WTC11 (cell line): ENCODE measurements at regions not wholly inside any gene's neighbourhood (a gene's known extent, or its start where the extent isn't known, plus 50 kb on each side); places are given as distances from the start of the nearest gene placed in this dataset.

Experiments used
- ATAC-seq: fragments of 200-7000 bp; cut with Tn5 transposase; 2 replicates; pipeline ENCODE4 v1.10.0; 2021; ENCODE audit warnings: mild to moderate bottlenecking, moderate library complexity
- CTCF ChIA-PET: fragments of 300-600 bp; sonication (Branson Sonifier 250); formaldehyde crosslinking; loops from one replicate; lab custom pipeline; 2021; ENCODE audit warnings: antibody characterized with exemption; lab: Charles Lee
- POLR2A ChIA-PET: fragments of 350-600 bp; sonication (Branson Sonifier 250); formaldehyde crosslinking; loops from one replicate; lab custom pipeline; 2021; ENCODE audit warnings: antibody characterized with exemption; lab: Charles Lee
- DNase-seq: peaks from one replicate; pipeline ENCODE4 v3.0.0; 2021; ENCODE audit warnings: low spot score
- H3K27ac Mint-ChIP-seq: 2 replicates; pipeline ENCODE4 v1.8.0; 2021; ENCODE audit warnings: mixed read lengths
- H3K27me3 Mint-ChIP-seq: 2 replicates; pipeline ENCODE4 v1.8.0; 2021; ENCODE audit warnings: low read depth, mild to moderate bottlenecking, moderate library complexity, mixed read lengths
- H3K36me3 Mint-ChIP-seq: 2 replicates; pipeline ENCODE4 v1.8.0; 2021; ENCODE audit warnings: mixed read lengths
- H3K4me1 Mint-ChIP-seq: 2 replicates; pipeline ENCODE4 v1.8.0; 2022; ENCODE audit warnings: mixed read lengths
- H3K4me3 Mint-ChIP-seq: 2 replicates; pipeline ENCODE4 v1.8.0; 2021; ENCODE audit warnings: mild to moderate bottlenecking, moderate library complexity, mixed read lengths
- H3K9me3 Mint-ChIP-seq: 2 replicates; pipeline ENCODE4 v1.8.0; 2021; ENCODE audit warnings: mixed read lengths
- CBFB ChIP-seq: sonication (generic); formaldehyde crosslinking; IDR thresholded peaks from 2 replicates; pipeline ENCODE4 v1.8.1; 2022; ENCODE audit warnings: mild to moderate bottlenecking, low read depth, missing genetic modification reagents
- CREM ChIP-seq: sonication (generic); formaldehyde crosslinking; IDR thresholded peaks from 2 replicates; pipeline ENCODE4 v1.8.1; 2022; ENCODE audit warnings: mild to moderate bottlenecking, missing genetic modification reagents, moderate library complexity
- EMX1 ChIP-seq: fragments of 250-450 bp; sonication (Bioruptor Pico); IDR thresholded peaks from 2 replicates; pipeline ENCODE4 v1.8.0; 2021; ENCODE audit warnings: mild to moderate bottlenecking
- FOXP4 ChIP-seq: sonication (generic); formaldehyde crosslinking; IDR thresholded peaks from 2 replicates; pipeline ENCODE4 v1.8.0; 2022; ENCODE audit warnings: mild to moderate bottlenecking, missing genetic modification reagents
- GABPB1 ChIP-seq: sonication (generic); formaldehyde crosslinking; IDR thresholded peaks from 2 replicates; pipeline ENCODE4 v1.8.1; 2023; ENCODE audit warnings: mild to moderate bottlenecking, missing genetic modification reagents
- GRHL2 ChIP-seq: fragments of 250-450 bp; sonication (Bioruptor Pico); IDR thresholded peaks from 2 replicates; pipeline ENCODE4 v1.8.0; 2022; ENCODE audit warnings: mild to moderate bottlenecking, moderate library complexity; ENCODE audit not compliant: insufficient replicate concordance, severe bottlenecking
- HMGA2 ChIP-seq: fragments of 250-450 bp; sonication (Bioruptor Pico); IDR thresholded peaks from 2 replicates; pipeline ENCODE4 v1.4.0; 2021; ENCODE audit warnings: mild to moderate bottlenecking, moderate library complexity
- HMGXB4 ChIP-seq: sonication (generic); formaldehyde crosslinking; IDR thresholded peaks from 2 replicates; pipeline ENCODE4 v1.8.1; 2023; ENCODE audit warnings: mild to moderate bottlenecking, moderate library complexity, missing genetic modification reagents
- IRF2 ChIP-seq: sonication (generic); formaldehyde crosslinking; IDR thresholded peaks from 2 replicates; pipeline ENCODE4 v1.8.0; 2022; ENCODE audit warnings: low read depth, missing genetic modification reagents, borderline replicate concordance
- MAX ChIP-seq: sonication (generic); formaldehyde crosslinking; IDR thresholded peaks from 2 replicates; pipeline ENCODE4 v1.8.0; 2022; ENCODE audit warnings: mild to moderate bottlenecking, missing genetic modification reagents
- MYBL2 ChIP-seq: sonication (generic); formaldehyde crosslinking; IDR thresholded peaks from 2 replicates; pipeline ENCODE4 v1.8.1; 2023; ENCODE audit warnings: mild to moderate bottlenecking, moderate library complexity, missing genetic modification reagents
- NFATC4 ChIP-seq: fragments of 250-450 bp; sonication (Bioruptor Pico); IDR thresholded peaks from 2 replicates; pipeline ENCODE4 v1.9.0; 2021; ENCODE audit warnings: mild to moderate bottlenecking
- NFE2L1 ChIP-seq: sonication (generic); formaldehyde crosslinking; IDR thresholded peaks from 2 replicates; pipeline ENCODE4 v1.8.1; 2023; ENCODE audit warnings: missing genetic modification reagents
- NR2C2 ChIP-seq: sonication (generic); formaldehyde crosslinking; IDR thresholded peaks from 2 replicates; pipeline ENCODE4 v1.8.0; 2022; ENCODE audit warnings: mild to moderate bottlenecking, missing genetic modification reagents
- OVOL2 ChIP-seq: fragments of 250-450 bp; sonication (Bioruptor Pico); IDR thresholded peaks from 2 replicates; pipeline ENCODE4 v1.9.0; 2021; ENCODE audit warnings: mild to moderate bottlenecking, borderline replicate concordance
- PREB ChIP-seq: sonication (generic); formaldehyde crosslinking; IDR thresholded peaks from 2 replicates; pipeline ENCODE4 v1.8.1; 2022; ENCODE audit warnings: mild to moderate bottlenecking, missing genetic modification reagents, moderate library complexity, borderline replicate concordance
- RELA ChIP-seq: sonication (generic); formaldehyde crosslinking; IDR thresholded peaks from 2 replicates; pipeline ENCODE4 v1.8.1; 2022; ENCODE audit warnings: missing genetic modification reagents, mild to moderate bottlenecking, borderline replicate concordance
- TCF7 ChIP-seq: sonication (generic); formaldehyde crosslinking; IDR thresholded peaks from 2 replicates; pipeline ENCODE4 v1.8.0; 2022; ENCODE audit warnings: mild to moderate bottlenecking, low read depth, missing genetic modification reagents, moderate library complexity
- TP53 ChIP-seq: sonication (generic); formaldehyde crosslinking; IDR thresholded peaks from 2 replicates; pipeline ENCODE4 v1.8.1; 2023; ENCODE audit warnings: mild to moderate bottlenecking, missing genetic modification reagents
- ZBTB21 ChIP-seq: sonication (generic); formaldehyde crosslinking; IDR thresholded peaks from 2 replicates; pipeline ENCODE4 v1.8.1; 2023; ENCODE audit warnings: mild to moderate bottlenecking, missing genetic modification reagents, borderline replicate concordance
- ZNF121 ChIP-seq: sonication (generic); formaldehyde crosslinking; IDR thresholded peaks from 2 replicates; pipeline ENCODE4 v1.8.0; 2023; ENCODE audit warnings: missing genetic modification reagents
- ZNF263 ChIP-seq: sonication (generic); formaldehyde crosslinking; IDR thresholded peaks from 2 replicates; pipeline ENCODE4 v1.8.1; 2022; ENCODE audit warnings: low read depth, mild to moderate bottlenecking, moderate library complexity, missing genetic modification reagents
- ZNF396 ChIP-seq: fragments of 250-450 bp; sonication (Bioruptor Pico); IDR thresholded peaks from 2 replicates; pipeline ENCODE4 v1.8.0; 2021; ENCODE audit warnings: mild to moderate bottlenecking, moderate library complexity, borderline replicate concordance
- ZNF512 ChIP-seq: sonication (generic); formaldehyde crosslinking; IDR thresholded peaks from 2 replicates; pipeline ENCODE4 v1.8.1; 2022; ENCODE audit warnings: missing genetic modification reagents, borderline replicate concordance
- ZSCAN18 ChIP-seq: fragments of 250-450 bp; sonication (Bioruptor Pico); IDR thresholded peaks from 2 replicates; pipeline ENCODE4 v2.1.2; 2022; ENCODE audit warnings: mild to moderate bottlenecking, moderate library complexity
- TF ChIP-seq, protein P1 (sequence below): fragments of 250-450 bp; sonication (Bioruptor Pico); IDR thresholded peaks from 2 replicates; pipeline ENCODE4 v1.9.0; 2021; ENCODE audit warnings: mild to moderate bottlenecking
- TF ChIP-seq, protein P2 (sequence below): sonication (generic); formaldehyde crosslinking; IDR thresholded peaks from 2 replicates; pipeline ENCODE4 v1.8.1; 2023; ENCODE audit warnings: mild to moderate bottlenecking, missing genetic modification reagents, moderate library complexity

GRCh38 chr7:68833422-68833821, 764.9 kb upstream of the AUTS2 start:
- POLR2A ChIA-PET, result no interaction called here
- Mint-ChIP-seq H3K27me3 (peaks cover 3% of the 10 kb centered on the region; the same call in 1 of the 2 replicates), H3K4me1 (no peaks in the 10 kb centered on the region), H3K36me3 (peaks cover 24% of the 10 kb centered on the region), H3K27ac (no peak overlapping the region), H3K4me3 (no peak overlapping the region), H3K9me3 (peaks cover 27% of the 10 kb centered on the region)
- DNase-seq, result no peak
- no peak for ATAC-seq
- CTCF ChIA-PET, result no interaction called here
- TF ChIP-seq ZNF121, result no peak
- TF ChIP-seq ZSCAN18 (CRISPR knock-in tag), result no peak
- TF ChIP-seq CBFB (CRISPR knock-in tag), result no peak
- TF ChIP-seq RELA (CRISPR knock-in tag), result no peak
- TF ChIP-seq TCF7, result no peak
- no peak for TF ChIP-seq NFE2L1 (CRISPR knock-in tag)
- no peak for TF ChIP-seq FOXP4
- no peak for TF ChIP-seq ZBTB21
- TF ChIP-seq, protein P1, sequence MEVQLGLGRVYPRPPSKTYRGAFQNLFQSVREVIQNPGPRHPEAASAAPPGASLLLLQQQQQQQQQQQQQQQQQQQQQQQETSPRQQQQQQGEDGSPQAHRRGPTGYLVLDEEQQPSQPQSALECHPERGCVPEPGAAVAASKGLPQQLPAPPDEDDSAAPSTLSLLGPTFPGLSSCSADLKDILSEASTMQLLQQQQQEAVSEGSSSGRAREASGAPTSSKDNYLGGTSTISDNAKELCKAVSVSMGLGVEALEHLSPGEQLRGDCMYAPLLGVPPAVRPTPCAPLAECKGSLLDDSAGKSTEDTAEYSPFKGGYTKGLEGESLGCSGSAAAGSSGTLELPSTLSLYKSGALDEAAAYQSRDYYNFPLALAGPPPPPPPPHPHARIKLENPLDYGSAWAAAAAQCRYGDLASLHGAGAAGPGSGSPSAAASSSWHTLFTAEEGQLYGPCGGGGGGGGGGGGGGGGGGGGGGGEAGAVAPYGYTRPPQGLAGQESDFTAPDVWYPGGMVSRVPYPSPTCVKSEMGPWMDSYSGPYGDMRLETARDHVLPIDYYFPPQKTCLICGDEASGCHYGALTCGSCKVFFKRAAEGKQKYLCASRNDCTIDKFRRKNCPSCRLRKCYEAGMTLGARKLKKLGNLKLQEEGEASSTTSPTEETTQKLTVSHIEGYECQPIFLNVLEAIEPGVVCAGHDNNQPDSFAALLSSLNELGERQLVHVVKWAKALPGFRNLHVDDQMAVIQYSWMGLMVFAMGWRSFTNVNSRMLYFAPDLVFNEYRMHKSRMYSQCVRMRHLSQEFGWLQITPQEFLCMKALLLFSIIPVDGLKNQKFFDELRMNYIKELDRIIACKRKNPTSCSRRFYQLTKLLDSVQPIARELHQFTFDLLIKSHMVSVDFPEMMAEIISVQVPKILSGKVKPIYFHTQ (CRISPR knock-in tag), result no peak
- TF ChIP-seq CREM (CRISPR knock-in tag), result no peak
- TF ChIP-seq ZNF512, result no peak
- no peak for TF ChIP-seq HMGXB4 (CRISPR knock-in tag)
- TF ChIP-seq OVOL2, result no peak
- TF ChIP-seq GRHL2, result no peak
- TF ChIP-seq MYBL2 (CRISPR knock-in tag), result no peak
- no peak for TF ChIP-seq EMX1 (CRISPR knock-in tag)
- no peak for TF ChIP-seq NR2C2 (CRISPR knock-in tag)
- no peak for TF ChIP-seq HMGA2
- TF ChIP-seq TP53 (CRISPR knock-in tag), result no peak

DNA sequence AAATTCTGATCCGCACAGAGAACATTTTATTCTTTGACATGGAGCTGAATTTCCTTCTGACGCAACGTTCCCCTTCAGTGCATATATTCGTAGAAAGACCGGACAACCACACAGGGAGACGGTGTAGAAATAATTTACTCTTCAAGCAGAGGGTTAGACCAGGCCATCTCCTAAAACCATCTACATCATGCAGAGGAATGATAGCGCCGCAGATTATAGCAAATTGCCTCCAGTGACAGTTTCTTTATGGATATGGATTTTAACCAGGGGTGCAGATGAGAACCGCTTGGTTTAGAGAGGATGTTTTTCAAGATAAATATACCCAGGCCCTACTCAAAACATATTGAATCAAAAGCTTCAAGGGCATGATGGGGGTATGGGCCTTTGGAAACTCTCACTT, 759.3 kb upstream of the AUTS2 start:
- Mint-ChIP-seq H3K36me3 (no peaks in the 10 kb centered on the region), H3K4me3 (no peak overlapping the region), H3K27ac (no peak overlapping the region), H3K27me3 (no peaks in the 10 kb centered on the region), H3K4me1 (peaks cover 3% of the 10 kb centered on the region; the same call in 1 of the 2 replicates), H3K9me3 (0 out of 2 replicates have a peak, but pooled peaks cover 4% of the 10 kb centered on the region)
- POLR2A ChIA-PET, result no interaction called here
- DNase-seq, result no peak
- CTCF ChIA-PET, result no interaction called here
- no peak for ATAC-seq
- TF ChIP-seq ZNF396 (CRISPR knock-in tag), result no peak
- TF ChIP-seq MAX (CRISPR knock-in tag), result no peak
- TF ChIP-seq IRF2 (CRISPR knock-in tag), result no peak
- TF ChIP-seq PREB (CRISPR knock-in tag), result no peak
- no peak for TF ChIP-seq GABPB1 (CRISPR knock-in tag)
- no peak for TF ChIP-seq NFATC4 (CRISPR knock-in tag)
- TF ChIP-seq EMX1 (CRISPR knock-in tag), result no peak
- TF ChIP-seq, protein P2, sequence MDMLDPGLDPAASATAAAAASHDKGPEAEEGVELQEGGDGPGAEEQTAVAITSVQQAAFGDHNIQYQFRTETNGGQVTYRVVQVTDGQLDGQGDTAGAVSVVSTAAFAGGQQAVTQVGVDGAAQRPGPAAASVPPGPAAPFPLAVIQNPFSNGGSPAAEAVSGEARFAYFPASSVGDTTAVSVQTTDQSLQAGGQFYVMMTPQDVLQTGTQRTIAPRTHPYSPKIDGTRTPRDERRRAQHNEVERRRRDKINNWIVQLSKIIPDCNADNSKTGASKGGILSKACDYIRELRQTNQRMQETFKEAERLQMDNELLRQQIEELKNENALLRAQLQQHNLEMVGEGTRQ (CRISPR knock-in tag), result no peak
- TF ChIP-seq ZNF263 (CRISPR knock-in tag), result no peak
